HG03280 (cell line): ENCODE measurements at regions not wholly inside any gene's neighbourhood (a gene's known extent, or its start where the extent isn't known, plus 50 kb on each side); places are given as distances from the start of the nearest gene placed in this dataset.

Experiments
- ATAC-seq: cut with Tn5 transposase; IDR thresholded peaks from one replicate; pipeline ENCODE4 v1.9.1; 2021; ENCODE audit warnings: mild to moderate bottlenecking, moderate library complexity; ENCODE audit not compliant: unreplicated experiment

DNA sequence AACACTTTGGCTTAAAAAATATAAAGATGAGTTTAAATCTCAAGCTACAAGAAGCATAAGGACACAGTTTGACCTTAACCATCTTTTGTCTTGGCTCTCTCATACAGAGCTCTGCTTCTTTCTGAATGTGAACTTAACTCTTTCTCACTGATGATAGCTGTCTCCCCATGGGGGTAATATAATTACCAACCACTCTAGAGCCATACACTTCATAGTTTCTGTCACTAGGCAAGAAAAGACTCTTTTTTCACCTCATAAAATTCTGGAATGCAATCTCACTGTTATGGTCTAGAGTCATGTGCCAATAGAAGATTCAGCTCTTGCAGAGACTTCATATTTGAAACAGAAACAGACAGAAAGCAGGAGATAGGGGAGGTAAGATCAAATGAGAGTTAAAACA is 481.7 kb upstream of the AGA start:
- no peak for ATAC-seq

DNA sequence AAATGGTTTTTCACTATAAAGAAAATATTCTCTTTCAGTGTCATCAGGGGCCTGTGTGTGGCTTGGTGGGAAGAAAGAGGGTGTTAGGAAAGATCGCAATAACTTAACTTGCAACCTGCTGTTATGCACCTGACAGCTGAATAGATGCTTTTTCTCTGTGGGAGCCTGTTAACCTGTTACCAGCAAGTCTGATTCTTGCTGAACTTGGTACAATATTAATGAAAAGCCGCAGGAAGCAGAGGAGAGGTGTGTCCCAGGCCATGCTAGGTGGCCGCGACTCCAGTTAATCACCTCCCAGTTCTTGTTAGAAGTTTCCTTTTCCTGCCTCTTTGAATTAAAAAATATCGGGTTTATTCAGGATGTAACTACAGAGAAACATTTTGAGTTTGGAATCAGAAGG is 494.8 kb upstream of the AGA start:
- ATAC-seq, result no peak

DNA sequence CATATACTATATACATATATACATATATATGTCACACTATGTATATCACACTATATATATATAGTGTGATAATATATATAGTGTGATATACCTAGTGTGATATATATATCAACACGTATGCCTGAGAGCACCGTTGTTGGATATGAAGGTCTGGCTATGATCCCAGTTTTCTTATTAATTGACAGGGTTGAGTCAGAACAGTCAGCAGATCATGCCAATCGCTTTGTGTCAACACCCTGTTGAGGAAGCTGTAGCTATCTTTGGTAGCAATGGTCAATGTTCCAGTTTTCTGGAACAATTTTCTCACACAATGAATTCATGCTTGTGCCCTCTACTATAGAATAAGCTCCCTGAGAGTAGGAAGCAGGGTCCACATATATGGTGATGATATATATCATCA is 496.0 kb upstream of the AGA start:
- no peak for ATAC-seq

DNA sequence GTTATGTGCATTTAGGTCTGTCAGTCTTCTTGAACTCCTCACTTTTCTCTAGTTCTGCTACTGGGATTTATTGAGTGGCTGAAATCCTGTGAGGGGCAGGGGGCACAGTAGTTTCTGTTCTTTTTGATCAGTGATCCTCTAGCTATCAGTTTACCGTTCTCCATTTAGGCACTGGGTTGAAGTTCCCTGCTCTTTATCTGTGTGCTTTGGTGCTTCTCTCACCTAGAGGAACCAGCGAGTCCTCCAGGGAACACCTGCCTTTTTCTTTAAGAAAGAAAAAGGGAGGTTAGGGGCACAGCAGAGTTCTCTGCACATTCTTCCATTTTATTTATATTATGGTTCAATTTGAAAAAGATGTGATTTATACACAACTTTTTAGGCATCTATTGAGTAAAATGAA is 503.0 kb upstream of the AGA start:
- ATAC-seq, result no peak

DNA sequence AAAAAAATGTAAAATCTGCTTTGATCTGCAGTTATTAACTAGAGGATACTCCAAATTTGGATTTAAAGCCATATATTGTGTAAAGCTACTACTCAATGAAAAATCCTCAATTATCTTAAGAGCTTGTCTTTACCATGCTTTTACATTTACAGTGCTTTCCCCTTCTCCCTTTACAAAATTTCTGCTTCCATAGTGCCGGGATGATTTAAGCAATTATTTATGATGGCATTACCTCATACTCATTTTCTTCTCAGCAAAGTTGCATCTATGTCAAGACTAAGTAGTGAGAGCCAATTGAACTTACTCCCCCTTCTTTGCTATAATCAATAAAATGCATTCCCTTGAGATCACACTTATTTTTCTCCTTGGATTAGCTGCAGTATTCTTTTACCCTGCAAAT is 505.4 kb upstream of the AGA start:
- no peak for ATAC-seq

DNA sequence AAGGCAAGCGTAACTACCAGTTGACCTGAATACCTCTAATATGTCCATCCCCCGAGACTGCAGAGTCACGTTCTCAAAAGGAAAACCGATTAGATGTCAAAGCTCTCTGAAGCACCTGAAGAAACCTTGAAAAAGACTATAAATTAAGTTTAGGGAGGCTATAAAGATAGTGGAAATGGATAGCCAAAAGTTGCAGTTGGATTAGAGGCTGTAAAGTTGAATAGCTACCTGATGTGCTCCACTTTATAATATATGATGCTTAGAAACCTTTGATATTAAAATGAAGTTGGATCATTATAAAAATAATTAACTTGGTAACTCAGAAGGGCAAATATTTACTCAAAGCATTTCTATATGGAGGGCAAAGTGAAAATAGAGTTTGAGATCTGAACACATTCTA is 506.6 kb upstream of the AGA start:
- ATAC-seq, result no peak

DNA sequence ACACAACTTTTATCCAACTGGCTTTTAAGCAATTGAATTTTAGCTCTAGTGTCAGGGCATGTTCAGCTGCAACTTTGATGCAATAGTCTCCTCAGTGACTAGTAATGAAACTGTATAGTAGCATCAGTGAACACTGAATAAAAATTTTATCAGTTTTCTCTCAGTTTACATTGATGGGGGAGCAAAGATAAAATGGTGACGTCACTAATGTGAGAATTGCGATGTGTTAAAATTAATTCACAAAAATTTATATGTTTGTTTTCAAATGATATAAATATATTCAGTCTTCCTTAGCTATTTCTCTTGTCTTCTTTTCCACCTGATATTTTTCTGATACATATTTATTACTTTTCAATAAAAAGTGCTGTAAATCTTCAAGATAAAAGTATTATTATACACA is 508.8 kb upstream of the AGA start:
- no peak for ATAC-seq

DNA sequence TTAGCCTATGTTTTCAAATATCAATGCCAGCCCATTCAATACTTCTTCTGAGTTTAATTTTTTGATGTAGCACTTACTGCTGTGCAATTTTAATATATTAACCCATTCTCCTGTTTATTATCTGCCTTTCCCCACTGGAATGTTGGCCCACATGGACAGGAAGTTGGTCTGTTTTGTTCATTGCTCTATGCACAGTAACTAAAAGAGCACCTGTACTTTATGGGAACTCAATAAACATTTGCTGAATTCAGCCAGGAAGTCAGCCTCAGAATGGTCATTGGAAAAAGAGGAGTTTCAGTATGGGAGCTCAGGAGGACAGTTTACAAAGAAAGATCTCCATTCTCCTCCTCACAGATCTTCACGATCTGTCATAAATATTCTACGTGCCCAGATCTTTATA is 510.5 kb upstream of the AGA start:
- no peak for ATAC-seq

DNA sequence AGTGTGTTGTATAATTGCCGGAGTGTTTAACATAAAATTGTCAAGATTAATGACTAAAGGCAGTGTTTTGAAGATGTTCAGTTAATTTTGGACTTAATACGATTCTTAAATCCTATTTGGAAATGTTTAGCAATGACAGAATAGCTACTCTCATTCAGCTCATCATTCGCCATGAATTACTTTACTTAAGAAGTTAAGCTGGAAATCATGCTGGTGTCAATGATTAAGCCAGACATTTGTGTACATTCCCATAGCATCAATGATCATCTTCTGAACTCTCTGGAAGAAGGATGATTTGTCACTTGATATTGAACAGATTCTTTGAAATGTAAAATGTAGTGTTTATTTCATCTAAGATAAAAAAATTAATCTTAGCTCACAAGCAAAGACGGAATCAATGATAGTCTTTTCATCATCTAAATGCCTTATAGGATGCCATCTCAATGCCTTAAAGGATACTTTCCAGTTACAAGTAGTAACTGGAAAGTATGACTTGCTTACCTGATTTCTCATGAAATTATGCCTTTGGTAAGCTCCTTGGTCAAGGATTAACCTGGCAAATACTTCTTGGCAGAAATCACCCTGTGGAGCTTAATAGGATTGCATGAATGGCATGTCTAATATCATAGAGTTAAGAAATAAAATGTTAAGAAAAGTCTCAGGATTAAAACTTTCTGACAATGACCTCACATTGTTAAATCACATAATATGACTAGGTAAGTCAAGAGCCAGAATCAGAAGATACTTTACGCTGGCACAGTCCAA is 515.5 kb upstream of the AGA start:
- no peak for ATAC-seq

DNA sequence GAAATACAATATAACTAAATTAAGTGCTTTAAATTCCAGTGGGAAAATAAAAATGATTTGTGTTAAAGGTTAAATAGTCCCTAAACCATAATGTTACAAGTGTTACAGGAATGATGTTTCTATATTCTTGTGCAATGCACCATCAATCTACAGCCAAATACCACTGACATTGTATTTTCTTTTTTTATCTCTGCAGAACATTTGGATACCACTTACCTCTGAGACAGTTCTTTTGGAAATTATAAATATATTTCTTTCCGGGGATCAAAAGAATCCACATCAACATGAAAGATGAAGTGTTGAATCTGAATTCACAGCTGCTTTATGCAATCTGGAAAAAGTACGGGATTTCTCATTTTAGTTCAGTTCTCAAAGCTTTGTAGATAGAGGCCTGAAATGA is 518.3 kb upstream of the AGA start:
- no peak for ATAC-seq

DNA sequence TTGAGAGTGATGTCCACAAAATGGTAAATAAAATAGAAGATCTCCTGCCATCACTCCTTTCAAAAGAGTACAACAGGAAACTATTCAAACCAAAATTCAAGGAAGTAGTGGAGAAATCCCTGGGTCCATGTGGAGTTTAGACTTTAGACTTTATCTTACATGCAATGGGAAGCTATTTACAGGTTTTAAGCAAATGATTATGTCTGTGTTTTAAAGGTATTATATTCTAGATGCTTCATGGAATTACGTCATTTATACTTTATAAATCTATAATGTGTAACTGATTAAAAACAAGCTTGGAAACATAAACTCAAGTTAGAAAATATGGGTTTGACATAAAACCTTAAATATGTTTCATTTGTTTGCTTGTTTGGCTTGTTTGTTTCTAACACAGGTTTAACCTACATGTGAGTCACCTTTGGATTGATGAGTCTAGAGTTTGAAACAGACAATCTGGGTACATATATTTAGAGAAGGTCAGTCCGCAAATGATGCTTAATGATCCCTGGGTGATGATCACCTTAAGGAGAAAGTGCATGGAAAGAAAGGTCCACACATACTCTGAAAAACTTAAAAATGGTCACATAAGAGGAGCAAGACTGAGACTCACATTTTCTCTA is 519.6 kb upstream of the AGA start:
- ATAC-seq, result no peak

DNA sequence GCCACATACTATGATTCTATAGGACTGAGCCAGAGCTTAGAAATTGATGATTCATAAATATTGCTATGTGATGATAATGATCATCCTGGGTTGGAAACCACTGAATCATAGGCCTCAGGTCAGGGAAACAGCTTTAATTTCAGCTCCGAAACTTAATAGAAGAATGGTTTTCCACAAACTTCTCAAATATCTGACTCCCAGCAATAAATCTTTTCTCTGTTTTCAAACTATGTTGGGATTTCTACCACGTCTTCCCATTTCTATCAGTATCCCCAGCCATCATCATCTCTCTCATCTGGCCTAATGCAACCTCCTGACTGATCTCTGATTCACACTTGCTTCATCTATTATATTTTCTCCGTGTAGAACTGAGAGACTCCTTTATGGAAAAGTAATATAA is 521.8 kb upstream of the AGA start:
- ATAC-seq, result no peak

DNA sequence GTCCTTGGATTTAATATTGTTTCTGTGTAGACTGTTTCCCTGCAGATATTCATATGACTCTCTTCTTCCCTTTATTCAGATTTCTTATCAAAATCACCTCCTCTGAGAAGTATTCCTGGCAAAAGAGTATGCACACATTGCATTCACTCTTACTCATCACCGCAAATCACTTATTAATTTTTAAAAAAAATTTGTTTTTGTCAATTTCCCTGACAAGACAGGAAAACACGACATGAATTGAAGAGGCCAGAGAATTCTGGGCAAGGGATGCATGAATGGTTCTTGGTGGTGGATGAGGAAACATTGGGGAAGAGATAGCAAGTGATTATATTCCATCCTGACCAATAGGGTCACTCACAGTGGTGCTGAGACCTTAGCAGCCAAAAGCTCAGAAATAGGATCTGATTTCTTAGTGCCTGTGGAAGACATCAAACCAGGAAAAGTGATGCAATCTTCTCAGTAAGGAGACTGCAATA is 522.5 kb upstream of the AGA start:
- ATAC-seq, result no peak

DNA sequence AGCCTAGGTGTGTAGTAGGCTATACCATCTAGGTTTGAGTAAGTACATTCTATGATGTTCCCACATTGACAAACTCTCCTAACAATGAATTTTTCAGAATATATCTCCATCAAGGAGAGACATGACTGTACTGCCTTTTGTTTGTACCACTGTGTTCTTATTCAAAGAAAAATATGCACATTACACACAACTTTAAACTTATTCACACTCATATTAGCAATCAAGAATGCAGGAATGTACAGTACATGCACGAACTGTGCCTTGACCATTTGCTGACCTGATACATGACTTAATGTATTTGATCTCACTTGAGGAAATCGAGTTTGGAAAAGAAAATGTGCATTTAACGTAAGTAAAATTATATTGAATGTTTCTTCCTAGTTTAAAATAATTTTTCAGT is 525.1 kb upstream of the AGA start:
- no peak for ATAC-seq

DNA sequence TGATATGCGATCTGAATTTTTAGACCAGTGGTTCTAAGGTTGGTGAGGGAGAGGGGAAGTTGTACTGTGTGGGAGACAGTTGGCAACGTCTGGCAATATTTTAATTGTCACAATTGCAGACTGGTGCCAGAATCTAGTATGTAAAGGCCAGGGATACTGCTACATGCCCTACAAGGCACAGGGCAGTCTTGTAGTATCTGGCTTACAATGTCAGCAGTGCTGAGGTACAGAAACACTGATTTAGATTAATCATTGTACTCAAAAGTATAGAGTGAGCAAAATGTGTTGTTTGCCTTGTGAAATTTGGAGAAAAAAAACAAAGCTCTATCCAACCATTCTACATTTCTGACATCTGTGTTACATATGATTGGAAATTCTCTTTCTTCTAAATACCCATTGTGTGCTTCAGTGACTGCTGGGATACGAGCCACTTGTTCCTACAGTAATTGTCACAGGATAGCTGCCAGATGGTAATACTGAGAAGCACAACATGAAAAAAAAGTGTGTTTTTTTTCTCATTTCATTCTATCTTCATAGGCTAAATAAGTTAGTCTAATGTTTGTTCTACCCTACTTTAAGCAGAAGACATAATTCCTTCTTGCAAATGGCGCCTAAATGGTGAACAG is 526.7 kb upstream of the AGA start:
- ATAC-seq, result no peak

DNA sequence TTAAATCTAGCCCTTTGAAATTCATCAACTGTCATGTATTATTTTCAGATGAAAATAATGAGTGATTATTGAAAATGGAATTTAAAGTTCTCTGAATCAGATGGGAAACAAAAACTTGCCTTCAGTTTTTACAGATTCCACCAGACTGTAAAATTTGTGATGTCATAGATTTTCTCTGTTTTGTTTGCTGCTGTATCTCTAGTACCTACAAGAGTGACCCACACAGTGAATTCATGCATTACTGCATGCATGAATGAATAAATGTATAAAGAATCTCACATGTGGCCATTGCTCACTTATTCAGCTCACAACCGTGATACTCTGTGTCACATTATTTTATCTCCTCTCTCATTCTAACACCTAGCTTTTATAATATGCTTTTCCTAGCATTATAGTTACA is 532.2 kb upstream of the AGA start:
- ATAC-seq, result no peak

DNA sequence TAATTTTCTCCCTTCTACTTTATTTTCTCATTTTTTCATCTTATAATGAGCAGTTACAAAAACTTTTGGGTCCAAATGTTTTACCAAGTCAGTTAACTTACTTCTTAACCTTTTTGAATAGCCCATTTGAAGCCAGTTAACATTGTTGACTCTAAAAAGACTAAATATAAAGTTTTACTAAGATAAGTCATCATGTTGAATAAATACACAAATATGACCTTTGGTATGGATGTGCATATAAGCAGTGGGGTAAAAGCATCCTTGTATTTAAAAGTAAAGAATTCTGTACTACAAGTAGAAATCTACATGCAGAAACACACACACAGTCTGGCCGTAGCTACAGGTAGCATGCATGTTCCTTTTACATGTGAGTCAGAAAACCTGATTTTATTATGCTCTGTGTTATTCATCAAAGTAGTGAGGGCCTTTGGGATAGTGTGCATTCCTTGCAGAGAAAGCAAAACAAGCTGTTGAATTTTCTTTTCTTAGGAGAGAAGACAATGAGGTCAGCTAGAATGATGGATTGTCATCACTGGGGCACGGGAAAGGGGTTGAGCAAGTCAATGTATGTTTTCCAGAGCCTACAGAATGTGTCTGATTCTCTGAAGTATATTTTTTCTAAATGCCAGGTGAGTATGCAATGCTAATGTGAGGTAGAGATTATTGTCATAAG is 533.2 kb upstream of the AGA start:
- no peak for ATAC-seq

DNA sequence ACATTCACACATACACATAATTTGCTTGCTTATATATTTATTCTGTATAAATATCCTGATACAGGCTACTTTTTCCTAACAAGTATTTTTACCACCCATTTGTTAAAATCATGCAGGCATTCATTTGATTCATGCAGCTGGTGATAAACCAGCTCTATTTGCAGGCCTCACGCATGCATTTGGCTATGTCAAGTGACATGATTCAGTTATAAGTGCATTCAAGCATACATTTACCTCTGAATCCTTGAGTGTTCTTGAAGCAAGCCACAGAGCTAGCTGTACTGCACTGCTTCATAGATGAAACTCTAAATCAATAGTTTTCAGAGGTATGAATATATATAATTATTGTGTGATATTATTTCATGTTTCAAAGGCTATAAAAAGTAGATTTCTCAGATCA is 544.0 kb upstream of the AGA start:
- ATAC-seq, result no peak

DNA sequence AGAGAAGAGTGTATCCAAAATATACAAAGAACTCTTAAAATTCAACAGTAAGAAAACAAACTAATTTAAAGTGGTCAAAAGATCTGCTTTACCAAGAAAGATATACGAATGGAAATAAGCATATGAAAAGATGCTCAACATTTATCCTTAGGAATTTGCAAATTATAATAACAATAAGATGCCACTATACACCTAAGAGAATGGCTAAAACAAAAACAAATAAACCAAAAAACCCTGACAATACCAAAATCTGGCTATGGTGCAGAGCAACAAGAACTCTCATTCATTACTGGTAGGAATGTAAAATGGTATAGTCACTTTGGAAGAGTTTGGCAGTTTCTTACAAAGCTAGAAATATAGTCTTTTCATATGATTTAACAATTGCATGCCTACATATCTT is 545.7 kb upstream of the AGA start:
- ATAC-seq, result no peak

DNA sequence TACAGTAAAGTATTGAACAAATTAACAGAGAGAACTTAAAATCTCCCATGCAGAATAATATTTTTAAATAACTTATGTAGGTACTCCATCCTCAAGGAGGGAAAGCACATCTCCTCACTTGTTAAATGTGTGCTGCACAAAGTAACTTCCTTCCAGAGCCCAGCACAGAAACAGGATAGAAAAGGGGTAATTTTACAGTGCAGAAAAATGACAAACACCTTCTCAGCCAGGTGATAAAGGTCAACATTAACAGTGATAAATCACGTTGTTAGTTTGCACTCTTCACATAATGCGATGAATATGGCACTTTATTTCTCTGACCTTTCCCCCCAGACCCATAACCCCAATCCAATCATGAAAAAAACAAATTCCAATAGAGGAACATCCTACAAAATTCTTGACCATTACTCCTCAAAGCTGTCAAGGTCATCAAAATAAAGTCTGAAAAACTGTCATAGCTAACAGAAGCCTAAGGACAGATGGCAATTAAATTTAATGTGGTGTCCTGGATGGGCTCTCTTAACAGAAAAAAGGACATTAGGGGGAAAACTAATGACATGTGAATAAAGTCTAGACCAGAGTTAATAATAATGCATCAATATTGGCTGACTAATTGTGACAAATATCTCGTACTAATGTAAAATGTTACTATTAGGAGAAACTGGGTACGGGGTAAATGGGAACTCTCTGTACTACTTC is 547.4 kb upstream of the AGA start:
- no peak for ATAC-seq

DNA sequence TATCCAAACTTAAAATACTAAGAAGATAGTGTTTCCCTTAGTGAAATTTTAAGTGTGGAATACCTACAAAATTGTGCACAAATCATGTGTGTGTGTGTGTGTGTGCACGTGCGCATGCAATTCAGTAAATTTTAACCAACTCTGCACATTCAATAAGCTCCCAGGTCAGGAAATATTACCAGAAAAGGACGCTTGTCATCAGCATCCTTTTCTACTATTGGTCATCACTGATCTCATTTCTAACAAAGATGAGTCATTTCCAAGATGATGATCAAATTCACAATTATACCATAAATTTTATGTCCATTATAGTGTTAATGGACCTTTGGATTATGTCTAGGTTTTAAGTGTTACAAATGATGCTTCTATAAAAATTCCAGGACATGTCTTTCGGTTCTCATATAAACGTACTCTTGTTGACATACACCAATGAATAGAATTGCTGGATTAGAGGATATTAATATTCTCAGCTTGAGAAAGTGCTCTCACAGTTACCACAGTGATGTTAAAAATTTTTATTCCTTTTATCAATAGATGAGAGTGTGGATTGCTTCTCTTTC is 560.9 kb upstream of the AGA start:
- ATAC-seq, result no peak
